ENCODE measurements at regions not wholly inside any gene's neighbourhood (a gene's known extent, or its start where the extent isn't known, plus 50 kb on each side); places are given as distances from the start of the nearest gene placed in this dataset.
"Not testable (repeated sequence)": the region's sequence is repeated elsewhere in the genome, so short reads cannot be mapped to it uniquely, and the experiment has no call there.

GRCh38 chr17:62196587-62196986 is 131.5 kb upstream of the MED13 start:
- TF ChIP-seq, protein P1, sequence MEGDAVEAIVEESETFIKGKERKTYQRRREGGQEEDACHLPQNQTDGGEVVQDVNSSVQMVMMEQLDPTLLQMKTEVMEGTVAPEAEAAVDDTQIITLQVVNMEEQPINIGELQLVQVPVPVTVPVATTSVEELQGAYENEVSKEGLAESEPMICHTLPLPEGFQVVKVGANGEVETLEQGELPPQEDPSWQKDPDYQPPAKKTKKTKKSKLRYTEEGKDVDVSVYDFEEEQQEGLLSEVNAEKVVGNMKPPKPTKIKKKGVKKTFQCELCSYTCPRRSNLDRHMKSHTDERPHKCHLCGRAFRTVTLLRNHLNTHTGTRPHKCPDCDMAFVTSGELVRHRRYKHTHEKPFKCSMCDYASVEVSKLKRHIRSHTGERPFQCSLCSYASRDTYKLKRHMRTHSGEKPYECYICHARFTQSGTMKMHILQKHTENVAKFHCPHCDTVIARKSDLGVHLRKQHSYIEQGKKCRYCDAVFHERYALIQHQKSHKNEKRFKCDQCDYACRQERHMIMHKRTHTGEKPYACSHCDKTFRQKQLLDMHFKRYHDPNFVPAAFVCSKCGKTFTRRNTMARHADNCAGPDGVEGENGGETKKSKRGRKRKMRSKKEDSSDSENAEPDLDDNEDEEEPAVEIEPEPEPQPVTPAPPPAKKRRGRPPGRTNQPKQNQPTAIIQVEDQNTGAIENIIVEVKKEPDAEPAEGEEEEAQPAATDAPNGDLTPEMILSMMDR (IDR thresholded peaks at IDR 0.05): not testable (repeated sequence)
- not testable (repeated sequence) for TF ChIP-seq POLR2A (IDR thresholded peaks at IDR 0.05)
